Fibroblast of skin of right quadriceps (primary cell): ENCODE measurements at regions not wholly inside any gene's neighbourhood (a gene's known extent, or its start where the extent isn't known, plus 50 kb on each side); places are given as distances from the start of the nearest gene placed in this dataset.
"Not testable (repeated sequence)": the region's sequence is repeated elsewhere in the genome, so short reads cannot be mapped to it uniquely, and the experiment has no call there.

Experiments used
- DNase-seq: peaks from one replicate; pipeline ENCODE4 v3.0.0-alpha.2; 2013

- DNase-seq = peak; percentile 91
Measured at GRCh38 chr1:115179397-115180079, 90.2 kb upstream of the TSPAN2 start.

GRCh38 chr1:115176189-115176588 is 86.9 kb upstream of the TSPAN2 start:
- no peak for DNase-seq

- no peak for DNase-seq
Measured at GRCh38 chr1:115175596-115175995, 86.3 kb upstream of the TSPAN2 start.

DNA sequence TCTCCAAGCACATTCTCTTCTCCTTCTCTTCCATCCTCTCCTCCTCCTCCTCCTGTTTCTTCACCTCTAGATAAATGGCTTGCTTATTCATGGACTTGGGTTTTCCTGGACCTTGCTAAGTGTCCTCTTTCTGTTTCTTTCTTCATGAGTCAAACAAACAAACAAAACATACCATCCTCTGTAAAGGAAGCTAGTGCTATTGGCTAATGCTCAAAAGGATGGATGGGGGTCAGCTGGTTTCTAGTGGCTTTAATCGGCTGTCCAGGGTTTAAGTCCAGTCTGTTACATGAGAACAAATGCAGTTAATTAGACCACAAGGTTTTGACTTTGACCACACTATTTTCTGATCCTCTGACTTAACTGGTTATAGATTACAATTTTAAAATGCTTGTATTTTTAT is 83.8 kb upstream of the TSPAN2 start:
- no peak for DNase-seq

GRCh38 chr1:115172270-115172669 is 83.0 kb upstream of the TSPAN2 start:
- no peak for DNase-seq

DNA sequence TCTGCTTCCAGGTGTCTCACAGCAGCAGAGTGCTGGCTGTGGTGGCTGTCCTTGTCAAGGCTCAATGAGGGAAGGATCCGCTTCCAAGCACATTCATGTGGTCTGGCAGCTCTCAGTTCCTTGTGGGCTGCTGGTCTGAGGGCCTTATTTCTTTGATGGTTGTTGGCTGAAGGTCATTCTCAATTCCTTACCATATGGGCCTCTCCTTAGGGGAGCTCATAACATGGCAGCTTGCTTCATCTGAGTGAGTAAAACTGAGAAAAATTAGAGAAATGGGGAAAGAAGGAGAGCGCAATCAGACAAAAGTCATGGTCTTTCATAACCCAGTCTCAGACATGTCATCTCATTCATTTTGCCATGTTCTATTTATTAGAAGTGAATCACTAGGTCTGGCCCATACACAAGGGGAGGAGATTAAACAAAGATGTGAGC is 81.7 kb upstream of the TSPAN2 start:
- DNase-seq = peak; percentile 52

- no peak for DNase-seq
Measured at GRCh38 chr1:115170377-115170776, 81.1 kb upstream of the TSPAN2 start.

- no peak for DNase-seq
Measured at GRCh38 chr1:115168026-115168425, 78.7 kb upstream of the TSPAN2 start.

GRCh38 chr1:115166531-115167091 is 77.3 kb upstream of the TSPAN2 start:
- peak; percentile 75 for DNase-seq

DNA sequence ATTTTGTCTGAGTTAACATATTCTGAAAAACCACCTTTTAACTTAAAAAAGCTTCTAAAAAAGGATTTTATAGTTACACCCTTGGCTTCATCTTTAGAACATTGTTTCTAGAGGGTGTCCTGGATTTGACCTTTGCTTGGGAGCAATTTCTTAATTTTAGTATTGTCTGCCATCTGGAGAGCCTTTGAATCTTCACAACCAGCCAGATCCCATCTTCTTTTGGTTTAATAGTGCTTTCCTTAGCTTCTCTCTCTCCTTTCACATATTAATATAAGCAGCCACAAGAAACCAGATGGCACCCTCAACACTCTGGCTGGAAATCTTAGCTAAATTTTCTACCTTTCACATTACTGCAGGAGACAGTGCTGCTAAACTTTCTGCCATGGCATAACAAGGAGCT is 76.5 kb upstream of the TSPAN2 start:
- no peak for DNase-seq

DNA sequence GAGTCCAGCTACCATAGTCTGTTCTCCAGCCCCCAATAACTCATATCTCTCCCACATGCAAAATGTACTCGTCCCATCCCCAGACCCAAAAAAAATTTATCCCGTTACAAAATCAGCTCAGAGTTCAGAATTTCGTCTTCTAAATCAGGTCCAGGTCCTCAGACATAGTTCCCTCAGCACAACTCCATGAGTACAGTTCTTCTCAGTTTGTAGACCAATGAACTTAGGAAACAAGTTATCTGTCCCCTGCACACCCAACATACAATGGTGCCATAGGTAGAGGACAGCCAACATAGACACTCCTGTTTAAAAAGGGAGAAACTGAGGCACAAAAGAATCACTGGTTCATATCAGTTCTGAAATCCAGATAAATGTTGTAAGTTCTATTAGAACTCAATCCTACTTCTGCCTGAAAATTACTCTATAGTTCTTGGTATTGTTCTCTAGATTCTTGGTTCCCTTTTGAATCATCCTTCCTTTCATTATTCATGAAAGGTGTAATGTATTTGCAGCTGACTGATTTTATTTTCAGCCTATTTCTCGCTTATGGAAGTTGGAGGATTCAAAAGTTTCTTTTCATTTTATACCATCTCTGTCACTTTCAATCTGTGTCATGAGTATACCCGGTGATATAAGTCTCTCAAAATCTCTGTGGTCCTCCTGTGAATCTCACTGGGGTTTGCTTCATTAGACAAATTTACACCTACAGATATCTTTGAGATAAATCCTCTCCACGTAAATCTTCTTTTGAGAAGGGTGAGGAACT is 75.8 kb upstream of the TSPAN2 start:
- DNase-seq = no peak

DNA sequence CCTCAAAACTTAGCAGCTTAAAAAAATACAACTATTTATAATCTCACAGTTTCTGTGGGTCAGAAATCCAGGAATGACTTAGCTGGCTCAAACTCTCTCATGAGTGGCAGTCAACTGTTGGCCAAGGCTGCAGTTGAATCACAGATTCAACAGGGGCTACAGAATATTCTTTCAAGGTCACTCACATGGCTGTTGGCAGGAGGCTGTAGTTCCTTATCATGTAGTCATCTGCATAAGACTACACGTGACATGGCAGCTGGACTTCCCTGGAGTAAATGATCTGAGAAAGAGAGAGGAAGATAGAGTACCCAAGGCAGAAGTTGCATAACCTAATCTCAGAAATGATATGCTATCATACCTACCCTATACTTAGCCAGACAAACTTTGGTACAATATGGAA is 75.2 kb upstream of the TSPAN2 start:
- DNase-seq = no peak

- DNase-seq = no peak
Measured at GRCh38 chr1:115160728-115161127, 71.4 kb upstream of the TSPAN2 start.

DNA sequence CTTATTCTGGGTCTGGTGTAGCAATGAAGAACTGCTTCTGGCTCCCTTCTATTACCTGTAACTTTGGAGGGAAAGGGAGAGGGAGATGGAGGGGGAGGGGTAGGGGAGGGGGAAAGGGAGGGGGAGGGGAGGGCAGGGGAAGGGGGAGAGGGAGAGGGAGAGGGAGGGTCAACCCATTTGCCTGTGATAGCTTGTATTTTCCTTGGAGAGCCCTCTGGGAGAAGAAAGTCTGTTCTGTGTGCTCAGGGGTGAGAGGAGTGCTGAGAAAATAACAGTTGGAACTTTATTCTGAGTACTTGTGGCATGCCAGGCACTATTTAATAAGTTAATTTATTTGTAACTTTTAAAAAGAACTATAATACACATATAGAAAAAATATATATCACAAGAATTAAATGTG is 70.7 kb upstream of the TSPAN2 start:
- no peak for DNase-seq

- no peak for DNase-seq
Measured at GRCh38 chr1:115158181-115158580, 68.9 kb upstream of the TSPAN2 start.

- DNase-seq = no peak
Measured at GRCh38 chr1:115156826-115157468, 67.6 kb upstream of the TSPAN2 start.

DNA sequence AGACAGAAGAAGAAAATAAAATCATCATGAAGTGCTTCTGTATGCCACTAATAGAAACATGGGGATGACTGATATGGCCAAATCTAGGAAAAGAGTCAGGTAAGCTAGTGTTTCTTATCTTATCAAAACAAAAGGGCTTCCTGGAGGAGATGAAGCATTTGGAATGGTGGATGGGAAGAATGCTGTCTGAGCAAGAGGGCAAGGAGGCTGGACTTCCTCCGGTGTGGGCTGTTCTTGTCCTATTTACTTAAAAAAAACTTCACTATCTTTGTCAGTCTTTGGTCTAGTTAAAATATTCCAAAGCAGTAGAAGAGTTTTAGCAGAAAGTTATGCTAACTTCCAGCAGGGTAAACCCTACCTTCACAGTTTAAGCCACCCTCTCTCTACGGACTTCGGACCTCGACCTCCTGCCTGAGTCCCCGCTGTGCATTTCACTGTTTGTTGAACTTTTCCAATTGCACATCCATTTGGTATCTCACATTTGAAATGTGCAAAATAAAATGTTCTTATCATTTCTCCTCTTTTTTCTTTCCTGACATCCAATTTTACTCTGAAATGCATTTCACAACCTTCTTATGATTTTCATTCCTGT is 64.8 kb upstream of the TSPAN2 start:
- no peak for DNase-seq

GRCh38 chr1:115147928-115148327 is 58.6 kb upstream of the TSPAN2 start:
- DNase-seq = not testable (repeated sequence)

GRCh38 chr1:115145226-115145625 is 55.9 kb upstream of the TSPAN2 start:
- DNase-seq = no peak

DNA sequence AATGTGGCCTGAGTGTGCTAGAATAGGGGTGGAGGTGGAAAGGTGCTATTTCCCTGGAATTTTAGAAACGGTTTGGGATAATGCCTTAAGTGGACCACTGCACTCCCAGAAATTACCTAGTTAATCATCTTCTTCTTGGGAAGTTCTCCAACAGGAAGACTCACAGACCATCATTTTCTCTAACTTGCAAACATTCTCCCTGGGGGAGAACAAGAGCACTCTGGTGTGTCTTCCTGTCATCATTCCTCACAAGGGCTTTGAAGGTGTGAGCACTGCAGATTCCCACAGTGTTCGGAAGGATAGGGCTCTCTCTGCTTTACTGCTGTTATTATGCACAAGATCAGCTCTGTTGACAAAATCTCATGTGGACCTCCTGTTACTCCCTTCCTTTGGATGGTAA is 54.9 kb upstream of the TSPAN2 start:
- no peak for DNase-seq

DNA sequence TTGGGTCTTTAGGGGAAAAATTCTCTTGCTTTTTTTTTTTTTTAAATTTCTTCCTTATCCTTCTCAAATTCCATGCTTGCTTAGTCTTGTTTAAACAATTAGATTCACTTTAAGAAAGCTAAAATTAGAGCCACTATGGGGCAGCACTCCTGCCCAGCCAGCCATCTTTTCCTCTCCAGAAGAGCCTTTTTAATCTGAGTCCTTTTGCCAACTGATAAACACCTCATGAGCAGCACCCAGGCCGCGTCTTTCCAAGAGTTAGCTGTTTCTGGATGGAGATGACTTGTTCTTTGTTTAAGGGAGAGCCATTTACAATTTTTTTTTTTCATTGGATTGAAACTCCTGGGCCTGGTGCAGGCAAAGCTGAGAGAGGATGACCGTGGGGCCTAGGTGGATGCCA is 53.3 kb upstream of the TSPAN2 start:
- peak; percentile 33 for DNase-seq

DNA sequence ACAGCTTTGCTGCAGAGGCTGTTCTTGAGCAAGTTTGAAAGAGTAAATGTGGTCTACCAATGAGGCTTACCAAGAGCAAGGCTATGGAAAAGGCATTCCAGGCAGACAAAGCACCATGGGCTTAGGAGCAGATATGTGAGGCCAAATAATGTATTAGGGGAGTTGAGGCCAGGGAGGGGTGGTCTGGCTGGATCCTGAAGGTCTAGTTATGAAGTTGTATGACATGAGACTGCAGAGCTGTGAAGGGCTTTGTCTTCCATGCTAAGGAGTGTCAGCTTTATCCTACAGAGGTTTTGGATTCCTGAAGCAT is 51.8 kb upstream of the TSPAN2 start:
- no peak for DNase-seq

GRCh38 chr1:115140442-115141144 is 51.3 kb upstream of the TSPAN2 start:
- DNase-seq = peak; percentile 42
